HepG2 (cell line): ENCODE measurements at regions not wholly inside any gene's neighbourhood (a gene's known extent, or its start where the extent isn't known, plus 50 kb on each side); places are given as distances from the start of the nearest gene placed in this dataset.

ENCODE experiments used
- ATAC-seq: fragments of 200-7000 bp; cut with Tn5 transposase; 3 replicates; pipeline ENCODE4 v1.9.1; 2020; ENCODE audit warnings: mild to moderate bottlenecking, moderate library complexity
- BruUV-seq: library from RNA; stranded (reverse); fragments of 400-500 nt; replicated peaks from 2 replicates; lab custom pipeline; 2021; lab: Mats Ljungman, UMichigan
- CTCF ChIA-PET: fragments of 300-600 bp; formaldehyde crosslinking; extraction: SDS; loops from one replicate; lab custom pipeline; 2021; ENCODE audit warnings: low total read pairs, inconsistent platforms, low intra/inter-chr PET ratio; lab: Yijun Ruan, JAX
- POLR2A ChIA-PET: fragments of 350-600 bp; sonication (Branson Sonifier 250); formaldehyde crosslinking; loops from one replicate; lab custom pipeline; 2020; ENCODE audit warnings: antibody characterized with exemption, inconsistent platforms; lab: Yijun Ruan, JAX
- DNase-seq: peaks from one replicate; pipeline ENCODE4 v3.0.0-alpha.2; 2015; ENCODE audit warnings: low spot score
- FAIRE-seq: peaks from 3 replicates; lab custom pipeline; 2011; peaks lifted over from hg19 to GRCh38; lab: Jason Lieb, UNC
- H2AFZ ChIP-seq: one replicate; pipeline ENCODE4 v1.6.1; 2011; ENCODE audit warnings: low read length, inconsistent platforms
- H3K27ac ChIP-seq: fragments of 300-600 bp; 3 replicates; pipeline ENCODE4 v1.8.0; 2011; ENCODE audit warnings: mixed run types, mild to moderate bottlenecking, mixed read lengths, low read length, inconsistent platforms; ENCODE audit not compliant: insufficient read depth; ENCODE audit errors: extremely low read length
- H3K27me3 ChIP-seq, 2 experiments: fragments of 200-600 bp in 1 of 2; 2 replicates in 1 of 2; 3 replicates in 1 of 2; pipeline versions ENCODE4 v1.6.0 to v1.8.0; 2011; ENCODE audit warnings: low read length in 2 of 2, mild to moderate bottlenecking in 2 of 2, moderate library complexity in 2 of 2, inconsistent platforms in 1 of 2; ENCODE audit not compliant: insufficient read depth in 2 of 2, control insufficient read depth in 1 of 2
- H3K36me3 ChIP-seq, 2 experiments: fragments of 200-600 bp in 1 of 2; replicated peaks in 1 of 2; 2 replicates in 1 of 2; 3 replicates in 1 of 2; pipeline versions ENCODE4 v1.5.1 to v1.8.0; 2011; ENCODE audit warnings: low read length in 2 of 2, inconsistent platforms in 1 of 2; ENCODE audit not compliant: insufficient read depth in 2 of 2, control insufficient read depth in 1 of 2
- H3K4me1 ChIP-seq: 2 replicates; pipeline ENCODE4 v1.5.1; 2012; ENCODE audit warnings: low read length, inconsistent platforms; ENCODE audit not compliant: insufficient read depth
- H3K4me2 ChIP-seq: 2 replicates; pipeline ENCODE4 v1.6.0; 2011; ENCODE audit warnings: low read depth, low read length, inconsistent platforms
- H3K4me3 ChIP-seq, 3 experiments: fragments of 200-600 bp in 1 of 3; sonication (generic), shearing (Covaris generic) in 1 of 3; replicated peaks in 1 of 3; 2 replicates each; pipeline ENCODE4 v1.5.1; 2011 to 2016; ENCODE audit warnings: low read length in 3 of 3, inconsistent platforms in 2 of 3, low read depth in 2 of 3, mild to moderate bottlenecking in 2 of 3, control low read depth in 1 of 3, mixed read lengths in 1 of 3; ENCODE audit not compliant: insufficient read depth in 1 of 3
- H3K79me2 ChIP-seq: one replicate; pipeline ENCODE4 v1.6.1; 2011; ENCODE audit warnings: low read length, inconsistent platforms; ENCODE audit not compliant: insufficient read depth
- H3K9ac ChIP-seq: 2 replicates; pipeline ENCODE4 v1.6.0; 2011; ENCODE audit warnings: mild to moderate bottlenecking, low read depth, low read length, inconsistent platforms; ENCODE audit not compliant: insufficient read depth
- H3K9me3 ChIP-seq: 2 replicates; pipeline ENCODE4 v1.5.1; 2012; ENCODE audit warnings: mild to moderate bottlenecking, low read length
- H4K20me1 ChIP-seq: 2 replicates; pipeline ENCODE4 v1.6.0; 2011; ENCODE audit warnings: inconsistent platforms, mild to moderate bottlenecking, low read length, moderate library complexity; ENCODE audit not compliant: insufficient read depth
- ADNP ChIP-seq: sonication (generic); formaldehyde crosslinking; IDR thresholded peaks from 2 replicates; pipeline ENCODE4 v1.4.0; 2020; ENCODE audit warnings: missing genetic modification reagents
- CAMTA2 ChIP-seq: sonication (generic); formaldehyde crosslinking; IDR thresholded peaks from 2 replicates; pipeline ENCODE4 v1.4.0; 2020; ENCODE audit warnings: mild to moderate bottlenecking, missing genetic modification reagents, borderline replicate concordance
- FOSL2 ChIP-seq: sonication (generic); formaldehyde crosslinking; IDR thresholded peaks from 2 replicates; pipeline ENCODE4 v1.4.0; 2020; ENCODE audit warnings: missing genetic modification reagents
- KDM3A ChIP-seq: IDR thresholded peaks from 2 replicates; pipeline ENCODE4 v1.6.1; 2018; ENCODE audit warnings: low read depth, missing compliant biosample characterization
- KLF16 ChIP-seq, 2 experiments: sonication (generic) in 1 of 2; formaldehyde crosslinking in 1 of 2; IDR thresholded peaks; 2 replicates each; pipeline versions ENCODE4 v1.6.1 to v1.8.0; 2016 to 2023; ENCODE audit warnings: missing genetic modification reagents in 2 of 2, missing compliant biosample characterization in 1 of 2
- NPAS2 ChIP-seq: sonication (generic); formaldehyde crosslinking; IDR thresholded peaks from 2 replicates; pipeline ENCODE4 v1.8.0; 2022; ENCODE audit warnings: mild to moderate bottlenecking, missing genetic modification reagents, borderline replicate concordance
- RARG ChIP-seq: sonication (generic); formaldehyde crosslinking; IDR thresholded peaks from 2 replicates; pipeline ENCODE4 v1.4.0; 2020; ENCODE audit warnings: low read depth, mild to moderate bottlenecking, missing genetic modification reagents
- SMAD3 ChIP-seq: sonication (generic); formaldehyde crosslinking; IDR thresholded peaks from 2 replicates; pipeline ENCODE4 v1.4.0; 2020; ENCODE audit warnings: missing genetic modification reagents
- SOX6 ChIP-seq, 2 experiments: fragments of 450-650 bp in 1 of 2; sonication (generic) in 1 of 2; formaldehyde crosslinking in 1 of 2; IDR thresholded peaks; 2 replicates each; pipeline versions ENCODE4 v1.4.0 to v1.6.1; 2017 to 2020; ENCODE audit warnings: antibody characterized with exemption in 1 of 2, mild to moderate bottlenecking in 1 of 2, missing genetic modification reagents in 1 of 2
- TARDBP ChIP-seq: sonication (generic); formaldehyde crosslinking; IDR thresholded peaks from 2 replicates; pipeline ENCODE4 v1.8.0; 2022; ENCODE audit warnings: mild to moderate bottlenecking, missing genetic modification reagents
- XBP1 ChIP-seq: sonication (generic); formaldehyde crosslinking; IDR thresholded peaks from 2 replicates; pipeline ENCODE4 v1.5.0; 2020; ENCODE audit warnings: missing genetic modification reagents
- ZBTB33 ChIP-seq: sonication (generic); formaldehyde crosslinking; IDR thresholded peaks from 2 replicates; pipeline ENCODE4 v1.4.0; 2020; ENCODE audit warnings: missing genetic modification reagents
- ZFAT ChIP-seq: sonication (generic); formaldehyde crosslinking; conservative IDR thresholded peaks from 2 replicates; pipeline ENCODE4 v1.8.1; 2023; ENCODE audit warnings: missing genetic modification reagents, inconsistent platforms
- ZNF280B ChIP-seq: sonication (generic); formaldehyde crosslinking; IDR thresholded peaks from 2 replicates; pipeline ENCODE4 v1.5.0; 2020; ENCODE audit warnings: missing genetic modification reagents, mild to moderate bottlenecking, borderline replicate concordance
- ZNF446 ChIP-seq: sonication (generic); formaldehyde crosslinking; IDR thresholded peaks from 2 replicates; pipeline ENCODE4 v1.5.0; 2020; ENCODE audit warnings: mild to moderate bottlenecking, missing genetic modification reagents
- ZNF644 ChIP-seq: IDR thresholded peaks from 2 replicates; pipeline ENCODE4 v1.6.1; 2016; ENCODE audit warnings: low read depth
- in situ Hi-C: cut with HindIII; loops from 2 replicates; pipeline ENCODE4 v1.10.0; 2017; ENCODE audit warnings: low pct_unique_long_range_greater_than_20kb; ENCODE audit not compliant: extremely low pct_ligation_motif_present
- intact Hi-C: fragments of 100-400 bp; cut with micrococcal nuclease; formaldehyde crosslinking; loops from one replicate; pipeline ENCODE4 v1.10.0; 2022; ENCODE audit not compliant: unreplicated experiment
- TF ChIP-seq, protein P1 (sequence below): sonication (generic); formaldehyde crosslinking; IDR thresholded peaks from 2 replicates; pipeline ENCODE4 v1.4.0; 2020; ENCODE audit warnings: missing genetic modification reagents

GRCh38 chr3:159727506-159727905 lies 261.1 kb upstream of the IL12A start:
- Histone ChIP-seq H3K4me2 (no peak overlapping the region), H3K79me2 (no peaks in the 10 kb centered on the region), H3K36me3 (no peaks in the 10 kb centered on the region), H3K4me1 (no peaks in the 10 kb centered on the region), H3K9ac (no peak overlapping the region), H2AFZ (no peak overlapping the region), H4K20me1 (no peaks in the 10 kb centered on the region), H3K9me3 (no peaks in the 10 kb centered on the region), H3K27me3 (no peaks in the 10 kb centered on the region), H3K4me3 (no peak overlapping the region), H3K27ac (no peak overlapping the region)
- DNase-seq (no peak), FAIRE-seq (no peak), ATAC-seq (no peak)
- in situ Hi-C loops, result no loop called here
- CTCF ChIA-PET, result no interaction called here
- intact Hi-C loops, result no loop called here
- no TSS peak for BruUV-seq
- POLR2A ChIA-PET, result no interaction called here
- TF ChIP-seq SMAD3 (CRISPR knock-in tag) (no peak), KDM3A (CRISPR knock-in tag) (no peak), SOX6 (IDR thresholded peaks at IDR 0.05) (no peak), SOX6 (CRISPR knock-in tag; IDR thresholded peaks at IDR 0.05) (no peak), ADNP (CRISPR knock-in tag) (no peak), CAMTA2 (CRISPR knock-in tag) (no peak), KLF16 (CRISPR knock-in tag; IDR thresholded peaks at IDR 0.05) (no peak), NPAS2 (CRISPR knock-in tag) (no peak), ZFAT (CRISPR knock-in tag) (no peak), ZNF446 (CRISPR knock-in tag) (no peak), FOSL2 (CRISPR knock-in tag) (no peak), ZBTB33 (CRISPR knock-in tag) (no peak), ZNF280B (CRISPR knock-in tag) (no peak), RARG (CRISPR knock-in tag) (no peak), ZNF644 (no peak), XBP1 (CRISPR knock-in tag) (no peak), TARDBP (CRISPR knock-in tag) (no peak)
- TF ChIP-seq, protein P1, sequence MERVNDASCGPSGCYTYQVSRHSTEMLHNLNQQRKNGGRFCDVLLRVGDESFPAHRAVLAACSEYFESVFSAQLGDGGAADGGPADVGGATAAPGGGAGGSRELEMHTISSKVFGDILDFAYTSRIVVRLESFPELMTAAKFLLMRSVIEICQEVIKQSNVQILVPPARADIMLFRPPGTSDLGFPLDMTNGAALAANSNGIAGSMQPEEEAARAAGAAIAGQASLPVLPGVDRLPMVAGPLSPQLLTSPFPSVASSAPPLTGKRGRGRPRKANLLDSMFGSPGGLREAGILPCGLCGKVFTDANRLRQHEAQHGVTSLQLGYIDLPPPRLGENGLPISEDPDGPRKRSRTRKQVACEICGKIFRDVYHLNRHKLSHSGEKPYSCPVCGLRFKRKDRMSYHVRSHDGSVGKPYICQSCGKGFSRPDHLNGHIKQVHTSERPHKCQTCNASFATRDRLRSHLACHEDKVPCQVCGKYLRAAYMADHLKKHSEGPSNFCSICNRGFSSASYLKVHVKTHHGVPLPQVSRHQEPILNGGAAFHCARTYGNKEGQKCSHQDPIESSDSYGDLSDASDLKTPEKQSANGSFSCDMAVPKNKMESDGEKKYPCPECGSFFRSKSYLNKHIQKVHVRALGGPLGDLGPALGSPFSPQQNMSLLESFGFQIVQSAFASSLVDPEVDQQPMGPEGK (CRISPR knock-in tag), result no peak
